SK-N-SH treated with all-trans-retinoic acid at 6 μM for 48 hours (cell line): ENCODE measurements at regions not wholly inside any gene's neighbourhood (a gene's known extent, or its start where the extent isn't known, plus 50 kb on each side); places are given as distances from the start of the nearest gene placed in this dataset.

Experiments used
- ARNTL ChIP-seq: fragments of 450-650 bp; formaldehyde crosslinking; IDR thresholded peaks from 2 replicates; pipeline ENCODE4 v1.5.0; 2020; ENCODE audit warnings: low read depth, mild to moderate bottlenecking, moderate library complexity, borderline replicate concordance
- CSRNP3 ChIP-seq: fragments of 250-450 bp; sonication (Bioruptor Pico); IDR thresholded peaks from 2 replicates; pipeline ENCODE4 v1.5.1; 2021; ENCODE audit warnings: mild to moderate bottlenecking, moderate library complexity
- GLIS3 ChIP-seq: fragments of 250-450 bp; sonication (Bioruptor Pico); IDR thresholded peaks from 2 replicates; pipeline ENCODE4 v1.5.0; 2020; ENCODE audit warnings: mild to moderate bottlenecking, moderate library complexity
- PATZ1 ChIP-seq: fragments of 250-450 bp; sonication (Bioruptor Pico); IDR thresholded peaks from 2 replicates; pipeline ENCODE4 v1.8.0; 2020; ENCODE audit warnings: mild to moderate bottlenecking, moderate library complexity, borderline replicate concordance
- POU6F1 ChIP-seq: fragments of 250-450 bp; sonication (Bioruptor Pico); IDR thresholded peaks from 2 replicates; pipeline ENCODE4 v1.8.0; 2021; ENCODE audit warnings: low read depth, mild to moderate bottlenecking, moderate library complexity, borderline replicate concordance
- PPARA ChIP-seq: fragments of 250-450 bp; sonication (Bioruptor Pico); IDR thresholded peaks from 2 replicates; pipeline ENCODE4 v1.5.0; 2020; ENCODE audit warnings: mild to moderate bottlenecking, borderline replicate concordance
- RARB ChIP-seq: fragments of 250-450 bp; sonication (Bioruptor Pico); IDR thresholded peaks from 2 replicates; pipeline ENCODE4 v1.8.0; 2021; ENCODE audit warnings: mild to moderate bottlenecking, moderate library complexity
- SNAI2 ChIP-seq: fragments of 250-450 bp; sonication (Bioruptor Pico); IDR thresholded peaks from 2 replicates; pipeline ENCODE4 v1.5.0; 2020; ENCODE audit warnings: mild to moderate bottlenecking, moderate library complexity
- TOX ChIP-seq: fragments of 250-450 bp; sonication (Bioruptor Pico); IDR thresholded peaks from 2 replicates; pipeline ENCODE4 v1.8.0; 2021; ENCODE audit warnings: mild to moderate bottlenecking, moderate library complexity, borderline replicate concordance
- TSHZ2 ChIP-seq: fragments of 250-450 bp; sonication (Bioruptor Pico); IDR thresholded peaks from 2 replicates; pipeline ENCODE4 v1.5.0; 2020; ENCODE audit warnings: mild to moderate bottlenecking, moderate library complexity
- ZFP3 ChIP-seq: fragments of 250-450 bp; sonication (Bioruptor Pico); IDR thresholded peaks from 2 replicates; pipeline ENCODE4 v1.5.0; 2020; ENCODE audit warnings: mild to moderate bottlenecking, moderate library complexity
- ZFP30 ChIP-seq: fragments of 450-650 bp; formaldehyde crosslinking; IDR thresholded peaks from 2 replicates; pipeline ENCODE4 v1.5.0; 2022; ENCODE audit warnings: mild to moderate bottlenecking, moderate library complexity

GRCh38 chr1:233478611-233479010, 135.3 kb upstream of the KCNK1 start:
- TF ChIP-seq GLIS3 (CRISPR knock-in tag) = no peak
- TF ChIP-seq PPARA = no peak
- TF ChIP-seq SNAI2 (CRISPR knock-in tag) = no peak
- no peak for TF ChIP-seq PATZ1 (CRISPR knock-in tag)
- TF ChIP-seq TSHZ2 (CRISPR knock-in tag) = no peak
- no peak for TF ChIP-seq TOX (CRISPR knock-in tag)
- TF ChIP-seq ZFP3 = no peak
- TF ChIP-seq CSRNP3 (CRISPR knock-in tag) = no peak
- TF ChIP-seq POU6F1 = no peak
- TF ChIP-seq ZFP30 (CRISPR knock-in tag) = no peak
- no peak for TF ChIP-seq ARNTL (CRISPR knock-in tag)
- no peak for TF ChIP-seq RARB (CRISPR knock-in tag)
